GM04503 (cell line): ENCODE measurements at regions not wholly inside any gene's neighbourhood (a gene's known extent, or its start where the extent isn't known, plus 50 kb on each side); places are given as distances from the start of the nearest gene placed in this dataset.

Experiments
- DNase-seq: peaks from one replicate; pipeline ENCODE4 v3.0.0-alpha.2; 2012; ENCODE audit warnings: low read depth

GRCh38 chr12:105927564-105927963 is 211.2 kb downstream of the NUAK1 start:
- DNase-seq = no peak

- no peak for DNase-seq
Observed at GRCh38 chr12:105928436-105928835, 210.3 kb downstream of the NUAK1 start.

GRCh38 chr12:105929192-105929591 is 209.6 kb downstream of the NUAK1 start:
- DNase-seq = no peak

- DNase-seq = no peak
Observed at GRCh38 chr12:105930557-105931503, 207.9 kb downstream of the NUAK1 start.

- DNase-seq = no peak
Observed at GRCh38 chr12:105931762-105932570, 206.8 kb downstream of the NUAK1 start.

GRCh38 chr12:105933671-105934665 is 204.8 kb downstream of the NUAK1 start:
- peak; percentile 96 for DNase-seq

GRCh38 chr12:105935106-105935505 is 203.6 kb downstream of the NUAK1 start:
- DNase-seq = no peak

- peak; percentile 43 for DNase-seq
Observed at GRCh38 chr12:105935981-105936380, 202.8 kb downstream of the NUAK1 start.

GRCh38 chr12:105936496-105936895 is 202.3 kb downstream of the NUAK1 start:
- DNase-seq = no peak

- DNase-seq = no peak
Observed at GRCh38 chr12:105937009-105937408, 201.7 kb downstream of the NUAK1 start.

- no peak for DNase-seq
Observed at GRCh38 chr12:105939181-105939721, 199.5 kb downstream of the NUAK1 start.

GRCh38 chr12:105942281-105942680 is 196.5 kb downstream of the NUAK1 start:
- DNase-seq = no peak

- DNase-seq = no peak
Observed at GRCh38 chr12:105943525-105943924, 195.2 kb downstream of the NUAK1 start.

- DNase-seq = no peak
Observed at GRCh38 chr12:105944628-105945027, 194.1 kb downstream of the NUAK1 start.

- no peak for DNase-seq
Observed at GRCh38 chr12:105945880-105946279, 192.9 kb downstream of the NUAK1 start.

- DNase-seq = no peak
Observed at GRCh38 chr12:105946493-105946901, 192.3 kb downstream of the NUAK1 start.

- DNase-seq = no peak
Observed at GRCh38 chr12:105947906-105948305, 190.8 kb downstream of the NUAK1 start.

- DNase-seq = no peak
Observed at GRCh38 chr12:105948331-105948730, 190.4 kb downstream of the NUAK1 start.

- no peak for DNase-seq
Observed at GRCh38 chr12:105949391-105949790, 189.4 kb downstream of the NUAK1 start.

GRCh38 chr12:105951732-105952131 is 187.0 kb downstream of the NUAK1 start:
- no peak for DNase-seq
